B cell (primary cell): ENCODE measurements at regions not wholly inside any gene's neighbourhood (a gene's known extent, or its start where the extent isn't known, plus 50 kb on each side); places are given as distances from the start of the nearest gene placed in this dataset.

Source experiments
- CTCF ChIP-seq: fragments of 200-600 bp; IDR thresholded peaks from one replicate; pipeline ENCODE4 v1.8.0; 2022; ENCODE audit warnings: antibody characterized with exemption, mild to moderate bottlenecking
- EZH2 ChIP-seq: IDR thresholded peaks from 2 replicates; pipeline ENCODE4 v1.6.1; 2012; ENCODE audit warnings: borderline replicate concordance, low read depth, mild to moderate bottlenecking, moderate library complexity, low read length; ENCODE audit not compliant: insufficient read depth, poor library complexity, severe bottlenecking

GRCh38 chr1:10935724-10936123, 76.7 kb upstream of the TARDBP start:
- no peak for TF ChIP-seq EZH2
- TF ChIP-seq CTCF = no peak
